ENCODE measurements at regions not wholly inside any gene's neighbourhood (a gene's known extent, or its start where the extent isn't known, plus 50 kb on each side); places are given as distances from the start of the nearest gene placed in this dataset.

DNA sequence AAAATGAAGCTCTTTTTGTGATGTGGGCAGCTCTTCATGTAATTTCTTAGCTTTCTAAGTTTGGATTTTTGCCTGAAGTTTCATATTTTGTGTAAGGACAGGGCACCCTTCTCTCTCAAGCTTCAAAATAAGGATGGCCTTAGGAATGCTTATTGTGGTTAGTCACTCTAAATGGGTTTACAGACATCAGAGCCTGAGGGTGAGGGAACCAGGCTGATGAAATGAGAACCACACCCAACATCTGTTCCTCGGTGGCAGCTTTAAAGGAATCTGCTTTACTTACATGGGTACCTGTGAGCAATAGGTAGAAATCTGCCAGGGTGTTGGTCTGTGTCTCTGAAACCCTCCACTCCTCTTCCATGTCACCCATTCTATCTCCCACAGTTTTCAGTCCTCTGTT is 174.3 kb downstream of the EMX2 start:
- DNase-seq (ENCODE audit: low spot score) = no peak

DNA sequence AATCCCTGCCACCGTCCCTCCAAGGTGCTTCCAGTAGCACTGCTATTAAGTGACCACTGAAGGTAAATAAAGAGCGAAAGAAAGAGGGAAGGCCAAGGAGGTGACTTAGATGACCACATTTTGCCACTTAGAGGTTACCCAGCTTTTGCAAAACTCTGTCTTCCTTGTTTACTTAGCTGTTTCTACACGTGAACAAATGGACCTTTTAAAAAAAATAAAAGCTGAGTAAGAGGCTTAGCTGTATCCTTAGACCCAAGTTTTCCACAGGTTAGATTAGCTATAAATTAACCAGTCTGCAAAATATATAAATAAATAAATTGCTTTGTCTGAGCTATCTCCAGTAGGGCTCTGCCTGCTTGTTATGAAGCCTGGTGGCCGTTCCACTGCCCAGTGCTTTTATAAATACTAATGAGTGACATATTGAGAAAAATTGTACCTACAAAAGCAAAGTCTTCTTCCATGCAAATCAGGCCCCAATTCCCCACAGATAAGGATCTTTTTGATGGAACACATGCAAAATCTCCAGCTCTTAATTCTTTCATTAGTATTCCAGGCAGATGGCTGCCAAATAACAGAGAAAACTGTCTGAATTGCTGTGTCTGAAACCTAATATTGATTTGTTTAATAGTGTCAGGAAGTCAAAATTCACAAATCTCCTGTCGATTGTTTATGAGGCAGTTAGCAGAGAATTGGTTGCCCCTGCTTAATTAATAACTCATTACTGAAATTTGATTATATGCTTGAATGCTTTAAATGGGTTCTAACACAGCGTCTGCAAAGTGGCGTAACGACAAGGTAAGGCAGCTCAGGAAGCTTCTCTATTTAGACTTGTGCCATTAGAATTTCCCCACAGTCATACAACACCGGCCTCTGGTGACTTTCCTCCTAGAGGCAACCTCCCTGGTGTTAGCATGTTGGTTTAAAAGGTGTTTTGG is 176.7 kb downstream of the EMX2 start:
- DNase-seq (ENCODE audit: low spot score) = no peak

DNA sequence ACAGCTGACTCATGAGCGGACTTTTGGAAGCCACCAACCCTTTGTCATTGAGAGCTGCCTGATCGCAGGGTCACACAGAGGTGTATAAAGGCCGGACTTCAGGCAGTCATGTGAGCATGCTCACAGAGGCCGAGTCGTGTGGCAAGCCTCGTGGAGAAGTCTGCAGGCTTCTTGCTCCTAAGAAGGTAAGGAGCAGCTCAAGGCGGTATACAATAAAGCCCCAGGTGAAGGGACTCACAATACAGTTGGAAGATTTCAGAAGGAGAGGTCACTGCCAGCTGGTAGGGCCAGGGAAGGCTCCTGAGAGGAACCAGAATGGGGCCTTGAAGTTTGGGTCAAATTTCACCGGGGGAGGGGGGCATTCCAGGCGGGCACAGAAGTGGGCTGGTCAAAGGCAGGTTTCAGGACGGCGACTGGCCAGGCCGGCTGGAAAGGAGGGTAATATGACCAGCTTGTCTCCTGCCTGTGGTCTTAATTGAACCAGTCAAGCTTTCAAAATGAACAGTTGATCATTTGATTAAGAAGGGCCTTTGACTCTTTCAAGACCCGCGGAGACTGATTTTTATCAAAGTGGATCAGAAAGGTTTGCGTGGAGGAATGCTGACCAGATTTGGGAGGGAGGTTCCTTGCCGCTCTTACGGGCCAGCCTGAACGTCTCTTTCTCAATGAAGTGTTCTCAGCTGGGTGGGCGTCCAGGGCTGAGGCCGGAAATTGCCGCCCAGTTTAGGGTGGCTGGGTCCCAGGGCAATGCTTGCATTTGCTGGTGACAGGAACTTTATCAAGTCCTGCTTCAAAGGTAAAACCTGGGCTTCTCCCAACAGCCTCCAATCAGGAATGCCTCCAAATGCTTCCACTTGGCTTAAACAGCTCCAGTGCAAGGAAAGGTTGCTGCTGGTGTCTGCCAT is 178.6 kb downstream of the EMX2 start:
- DNase-seq (ENCODE audit: low spot score) = no peak

DNA sequence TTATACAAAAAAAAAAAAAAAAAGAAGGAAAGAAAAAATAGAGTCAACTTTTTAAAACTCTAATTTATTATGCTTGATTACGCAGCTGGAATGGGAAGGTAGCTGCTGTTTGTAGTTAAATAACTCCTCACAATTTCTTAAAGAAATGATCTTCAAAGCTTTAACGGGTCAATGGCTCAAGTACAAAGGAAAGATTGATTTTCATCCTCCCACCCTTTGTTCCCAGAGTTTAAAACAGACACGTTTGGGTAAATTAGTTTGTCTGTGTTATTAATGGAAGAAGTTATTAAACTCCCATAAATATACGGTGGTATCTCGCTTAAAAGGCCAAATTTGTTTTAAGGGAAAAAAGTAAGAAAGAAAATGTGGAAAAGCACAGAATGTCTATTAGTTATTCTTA is 179.3 kb downstream of the EMX2 start:
- DNase-seq (ENCODE audit: low spot score) = no peak

DNA sequence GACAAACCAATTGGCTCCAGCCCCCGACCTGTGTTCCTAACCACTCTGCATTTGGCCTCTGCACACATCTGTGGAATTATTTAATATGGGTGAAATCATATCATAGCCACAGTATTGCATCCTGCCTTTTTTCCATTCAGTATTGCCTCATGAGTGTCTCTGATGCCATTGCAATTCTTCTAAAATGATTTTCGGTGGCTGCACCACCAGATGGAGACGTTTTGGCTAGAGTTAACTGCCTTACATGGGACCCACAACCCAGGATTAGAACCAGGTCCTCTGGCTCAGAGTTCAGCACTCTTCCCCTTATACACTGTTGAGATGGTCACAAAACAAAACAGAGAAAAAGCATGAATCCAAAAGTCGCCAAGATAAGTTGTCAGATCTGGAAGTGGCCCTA is 180.8 kb downstream of the EMX2 start:
- DNase-seq (ENCODE audit: low spot score) = no peak

DNA sequence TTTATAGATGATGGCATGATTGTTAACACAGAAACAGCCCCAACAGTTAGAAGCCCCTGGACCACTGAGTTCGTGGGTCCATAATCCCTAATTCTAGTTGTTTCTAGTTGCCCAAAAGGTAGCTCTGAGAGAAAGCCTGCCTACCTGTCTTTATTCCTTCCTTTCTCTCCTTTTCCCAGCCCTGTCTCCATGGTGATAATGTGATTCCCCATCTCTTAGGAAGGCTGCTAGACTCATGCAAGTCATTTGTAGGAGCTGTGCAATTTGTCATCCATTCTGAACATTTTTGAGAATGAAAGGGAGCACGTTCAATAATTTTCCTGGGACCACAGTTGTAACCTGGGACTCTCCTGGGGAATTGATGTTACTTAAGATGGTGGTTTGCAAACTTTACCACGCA is 183.4 kb downstream of the EMX2 start:
- no peak for DNase-seq (ENCODE audit: low spot score)

DNA sequence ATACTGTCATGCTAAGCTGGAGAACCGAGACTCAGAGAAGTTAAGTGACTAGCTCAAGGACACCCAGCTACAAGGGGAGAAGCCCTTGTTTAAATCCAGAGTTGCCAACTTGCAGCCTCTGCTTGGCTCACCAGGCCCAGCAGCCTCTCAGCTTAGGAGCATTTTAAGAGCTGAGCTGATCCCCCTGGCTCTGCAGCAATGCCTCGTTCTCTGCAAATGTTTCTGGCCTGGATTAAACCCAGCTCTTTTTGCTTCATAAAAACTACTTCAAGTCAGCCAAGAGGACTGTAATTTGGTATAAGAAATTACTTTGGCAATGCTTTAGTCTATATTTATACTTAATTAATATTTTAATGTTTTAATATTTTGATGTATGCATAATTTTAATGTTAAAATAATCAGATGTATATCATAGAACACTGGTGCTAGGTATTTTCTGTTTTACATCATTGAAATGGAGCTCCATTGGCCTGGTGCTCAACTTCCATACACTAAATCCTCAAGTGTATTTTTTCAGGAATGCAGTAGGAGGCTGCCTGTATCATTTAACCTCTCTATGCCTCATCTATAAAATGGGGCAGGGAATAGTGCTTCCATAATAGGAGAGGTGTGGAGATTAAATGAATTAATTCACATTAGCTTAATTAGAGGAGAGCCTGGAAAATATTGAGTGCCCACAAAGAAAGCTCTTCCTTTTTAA is 184.2 kb downstream of the EMX2 start:
- DNase-seq (ENCODE audit: low spot score) = no peak

DNA sequence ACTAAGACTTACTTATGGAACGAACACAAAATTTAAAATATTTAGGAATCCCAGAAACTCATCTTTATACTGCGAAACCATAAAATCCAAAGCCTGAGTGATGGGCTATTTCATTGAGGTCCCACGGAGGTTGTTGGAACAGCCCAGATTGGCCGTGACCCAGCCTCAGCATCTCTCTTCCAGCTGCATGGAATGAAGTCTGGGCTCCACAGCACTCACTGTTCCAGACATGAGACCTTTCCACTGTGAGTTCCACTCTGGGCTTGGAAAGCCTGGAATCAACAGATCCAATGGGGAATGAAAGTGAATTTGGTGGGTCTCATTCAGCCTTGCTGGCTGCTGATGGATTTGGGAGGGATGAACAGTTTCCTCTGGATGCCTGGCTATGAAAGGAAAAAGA is 184.9 kb downstream of the EMX2 start:
- DNase-seq (ENCODE audit: low spot score) = no peak

DNA sequence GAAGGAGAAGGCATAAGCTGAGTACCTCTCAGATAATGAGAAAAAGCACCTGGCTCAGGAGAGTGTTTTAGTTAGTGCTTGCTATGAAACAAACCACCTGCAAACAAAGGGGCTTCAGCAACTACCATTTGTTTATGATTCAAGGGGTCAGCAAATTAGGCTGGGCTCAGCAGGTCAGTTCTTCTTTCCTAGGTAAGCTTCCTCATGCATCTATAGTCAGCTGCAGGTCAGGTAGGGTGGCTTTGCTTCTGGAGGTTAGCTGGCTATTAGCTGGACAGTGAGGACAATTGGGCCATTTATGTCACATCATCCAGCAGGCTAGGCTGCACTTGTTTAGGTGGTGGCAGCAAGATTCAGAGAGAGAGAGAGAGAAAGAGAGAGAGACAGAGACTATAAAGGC is 185.5 kb downstream of the EMX2 start:
- DNase-seq (ENCODE audit: low spot score) = no peak

DNA sequence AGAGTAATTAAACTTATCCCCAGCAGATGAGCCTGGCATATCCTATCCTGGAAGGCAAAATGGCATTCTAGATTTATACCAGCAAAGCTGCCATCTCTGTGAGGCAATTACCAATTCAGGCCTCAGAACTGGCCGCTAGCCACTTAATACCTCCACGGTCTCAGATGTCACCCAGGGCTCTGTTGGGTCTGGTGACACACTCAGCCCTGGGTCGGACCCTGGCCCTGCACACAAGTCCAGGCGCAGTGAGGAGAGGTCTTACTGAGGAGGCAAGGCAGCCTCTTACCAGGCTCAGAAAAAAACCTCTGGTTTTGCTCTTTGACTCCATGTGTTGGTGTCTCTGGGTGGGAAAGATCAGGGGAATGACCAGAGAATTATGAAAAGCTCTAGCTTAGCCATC is 186.6 kb downstream of the EMX2 start:
- no peak for DNase-seq (ENCODE audit: low spot score)

DNA sequence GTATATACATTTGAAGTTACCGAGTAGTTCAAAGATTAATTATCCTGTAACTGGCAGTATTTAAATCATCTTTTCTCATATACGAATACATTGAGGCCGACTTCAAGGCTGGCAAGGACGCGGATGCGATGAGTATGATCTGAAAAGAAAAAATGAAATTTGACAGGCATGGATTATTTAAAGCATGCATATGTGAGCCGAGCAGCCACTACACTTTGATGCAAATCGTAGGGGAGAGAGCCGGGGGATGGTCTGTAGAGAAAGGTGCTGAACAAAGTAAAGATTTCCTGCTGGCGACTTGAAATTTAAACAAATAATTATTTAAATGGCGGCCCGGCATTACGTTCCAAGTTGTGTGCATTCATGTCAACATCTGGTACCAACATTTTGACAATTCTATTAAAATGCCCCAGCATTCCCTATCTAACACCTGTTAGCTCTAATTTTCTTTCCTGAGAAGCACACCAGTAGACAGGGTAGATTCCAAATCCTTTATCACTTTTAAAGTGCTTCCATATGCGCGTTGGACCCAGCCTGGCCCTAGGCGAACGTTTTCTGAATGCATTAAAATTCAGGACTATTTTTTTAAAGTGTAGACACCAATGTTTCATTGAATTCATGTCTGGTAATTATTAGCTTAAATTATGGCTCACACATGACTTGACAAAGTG is 188.7 kb downstream of the EMX2 start:
- DNase-seq (ENCODE audit: low spot score) = no peak

DNA sequence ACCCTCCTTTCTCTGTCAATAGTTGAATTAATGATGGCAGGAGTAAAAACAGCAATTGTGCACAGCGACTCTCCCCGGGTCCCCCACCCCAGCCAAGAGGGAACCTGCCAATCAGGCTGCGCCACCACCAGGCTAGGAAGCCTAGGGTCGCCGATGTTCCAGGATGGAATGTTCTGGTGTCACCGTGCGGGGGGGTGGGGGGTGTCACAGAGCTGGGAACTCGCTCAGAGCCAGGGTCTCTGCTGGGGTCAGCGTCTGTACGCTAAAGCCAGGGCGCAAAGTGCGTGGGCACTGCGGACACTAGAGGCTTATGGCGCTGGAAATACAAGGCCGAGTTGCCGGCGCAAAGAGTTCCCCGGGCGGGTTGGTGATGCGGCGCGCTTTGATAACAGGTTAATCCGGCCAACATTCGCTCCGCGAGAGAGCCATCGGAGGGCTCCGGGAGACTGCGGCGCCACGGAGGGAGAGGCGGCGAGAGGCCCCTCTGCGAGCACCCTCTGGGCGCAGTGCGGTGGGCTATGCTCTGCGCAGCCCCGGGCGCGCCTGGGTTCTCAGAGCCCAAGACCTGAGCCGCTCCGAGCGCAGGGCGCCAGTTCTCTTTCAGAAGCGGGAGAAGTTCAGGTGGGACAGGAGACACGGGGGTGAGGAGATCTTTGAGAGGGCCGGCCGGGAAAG is 192.3 kb downstream of the EMX2 start:
- DNase-seq (ENCODE audit: low spot score) = no peak

DNA sequence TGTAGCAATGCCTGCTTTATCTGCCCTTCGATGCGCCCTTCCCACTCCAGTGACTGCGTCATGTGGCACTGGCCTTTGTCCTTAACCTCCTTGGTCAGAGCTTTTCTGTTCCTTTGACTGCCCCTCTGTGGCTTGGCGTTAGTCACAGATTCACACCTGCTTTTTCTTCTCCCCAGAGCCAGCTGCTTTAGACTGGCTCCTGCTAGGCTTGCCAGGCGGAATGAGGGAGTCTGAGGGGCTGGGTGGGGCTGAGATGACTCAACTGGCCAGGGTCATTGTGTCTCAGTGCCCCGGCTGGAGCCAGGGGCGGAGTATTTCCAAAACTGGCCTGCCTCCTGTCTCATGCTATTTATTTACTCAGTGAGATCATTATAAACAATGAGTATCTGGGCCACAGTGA is 194.1 kb downstream of the EMX2 start:
- DNase-seq (ENCODE audit: low spot score) = no peak

DNA sequence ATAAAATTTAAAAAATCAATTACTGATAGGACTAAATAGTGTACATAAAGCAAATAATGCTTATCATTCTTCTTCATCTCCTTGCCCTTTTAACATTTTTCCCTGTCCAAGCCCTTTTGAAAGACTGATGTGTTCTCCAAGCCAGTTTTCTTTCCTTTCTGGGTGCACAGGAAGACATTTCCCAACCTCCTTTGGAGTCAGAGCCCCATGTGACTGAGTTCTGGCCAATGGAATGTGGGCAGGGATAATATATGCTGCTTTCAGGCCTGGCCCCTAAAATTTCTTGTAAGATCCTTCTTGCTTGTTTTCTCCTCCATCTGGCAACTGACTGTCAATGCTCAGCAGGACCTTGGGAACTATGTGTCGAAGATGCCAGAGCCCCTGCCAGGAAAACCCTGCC is 197.5 kb downstream of the EMX2 start:
- no peak for DNase-seq (ENCODE audit: low spot score)

DNA sequence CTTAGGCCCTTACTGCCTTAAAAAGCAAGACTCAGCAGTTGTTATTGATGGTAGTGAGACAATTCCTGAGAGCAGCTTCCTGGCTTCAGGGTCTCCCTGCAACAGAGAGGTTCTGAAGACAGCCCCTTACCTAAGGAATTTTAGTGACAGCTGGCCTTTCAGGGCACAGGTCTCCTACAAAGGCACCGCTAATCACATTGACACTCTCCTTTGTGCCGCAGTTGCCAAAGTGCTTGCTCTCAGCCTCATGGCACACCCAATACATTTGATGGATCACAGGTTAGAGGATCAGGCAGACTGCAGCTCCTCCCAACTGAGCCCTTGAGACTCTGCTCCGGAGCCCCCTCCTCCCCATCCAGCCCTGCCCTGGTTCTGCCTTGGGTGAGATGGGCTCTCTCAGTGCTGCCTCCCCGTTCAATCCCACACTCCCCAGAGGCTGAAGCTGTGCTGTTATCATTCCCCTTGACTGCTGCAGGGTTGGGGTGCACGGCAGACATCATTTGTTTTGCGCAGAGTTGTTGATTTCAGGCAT is 198.2 kb downstream of the EMX2 start:
- DNase-seq (ENCODE audit: low spot score) = no peak

DNA sequence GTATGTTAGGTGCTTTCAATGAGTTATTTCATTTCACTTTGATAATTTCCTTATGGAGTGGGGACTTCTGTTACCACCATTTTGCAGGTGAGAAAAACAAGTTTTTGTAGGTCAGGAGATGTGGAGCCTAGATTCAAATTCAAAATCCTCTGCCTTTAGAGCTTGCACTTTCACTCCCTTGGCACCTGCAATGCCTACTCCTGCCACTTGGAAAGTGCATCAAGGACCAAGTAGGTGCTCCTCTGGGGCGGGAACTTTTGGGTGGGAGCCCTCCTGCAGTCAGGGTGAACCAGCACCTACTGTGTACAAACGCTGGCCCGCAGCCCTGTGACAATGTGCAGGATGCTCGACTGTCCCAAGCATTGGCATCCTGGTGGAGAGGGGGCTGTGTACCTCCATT is 199.0 kb downstream of the EMX2 start:
- no peak for DNase-seq (ENCODE audit: low spot score)

DNA sequence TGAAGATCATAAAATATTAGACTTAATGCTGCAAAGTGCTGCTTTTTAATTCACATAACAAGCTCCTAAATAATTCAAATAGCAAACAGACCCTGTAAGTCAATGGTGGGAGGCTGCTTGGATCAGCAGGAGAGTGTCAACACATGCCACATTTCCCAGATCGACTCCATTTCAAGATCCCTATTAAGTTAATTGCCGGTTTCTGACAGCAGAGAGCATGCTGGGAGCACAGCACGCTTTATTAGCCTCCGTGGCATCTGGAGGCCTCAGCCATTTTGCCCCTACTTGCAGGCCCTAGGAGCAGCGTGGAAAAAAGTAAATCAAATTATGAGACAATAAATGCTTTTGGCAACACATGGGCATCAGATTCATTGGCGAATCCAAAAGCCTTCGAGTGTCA is 201.0 kb downstream of the EMX2 start:
- no peak for DNase-seq (ENCODE audit: low spot score)

DNA sequence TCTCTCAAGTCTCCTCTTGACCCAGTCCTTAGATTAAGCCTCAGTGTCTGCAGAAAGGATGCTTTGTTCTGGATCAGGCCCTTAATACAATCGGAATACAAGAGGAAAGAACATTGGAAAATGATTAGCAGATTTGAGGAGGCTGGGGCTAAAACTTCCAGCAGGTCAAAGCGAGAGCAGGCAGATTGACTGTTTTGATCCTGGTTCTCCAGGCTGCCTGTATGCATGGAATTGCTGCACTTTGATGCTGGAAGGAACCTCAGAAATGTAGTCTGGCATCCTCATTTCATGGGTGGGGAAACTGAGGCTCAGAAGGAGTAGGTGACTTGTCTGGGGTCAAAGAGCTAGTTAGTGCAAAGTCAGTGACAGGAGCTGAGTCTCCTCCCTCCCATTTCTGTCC is 202.8 kb downstream of the EMX2 start:
- DNase-seq (ENCODE audit: low spot score) = no peak

DNA sequence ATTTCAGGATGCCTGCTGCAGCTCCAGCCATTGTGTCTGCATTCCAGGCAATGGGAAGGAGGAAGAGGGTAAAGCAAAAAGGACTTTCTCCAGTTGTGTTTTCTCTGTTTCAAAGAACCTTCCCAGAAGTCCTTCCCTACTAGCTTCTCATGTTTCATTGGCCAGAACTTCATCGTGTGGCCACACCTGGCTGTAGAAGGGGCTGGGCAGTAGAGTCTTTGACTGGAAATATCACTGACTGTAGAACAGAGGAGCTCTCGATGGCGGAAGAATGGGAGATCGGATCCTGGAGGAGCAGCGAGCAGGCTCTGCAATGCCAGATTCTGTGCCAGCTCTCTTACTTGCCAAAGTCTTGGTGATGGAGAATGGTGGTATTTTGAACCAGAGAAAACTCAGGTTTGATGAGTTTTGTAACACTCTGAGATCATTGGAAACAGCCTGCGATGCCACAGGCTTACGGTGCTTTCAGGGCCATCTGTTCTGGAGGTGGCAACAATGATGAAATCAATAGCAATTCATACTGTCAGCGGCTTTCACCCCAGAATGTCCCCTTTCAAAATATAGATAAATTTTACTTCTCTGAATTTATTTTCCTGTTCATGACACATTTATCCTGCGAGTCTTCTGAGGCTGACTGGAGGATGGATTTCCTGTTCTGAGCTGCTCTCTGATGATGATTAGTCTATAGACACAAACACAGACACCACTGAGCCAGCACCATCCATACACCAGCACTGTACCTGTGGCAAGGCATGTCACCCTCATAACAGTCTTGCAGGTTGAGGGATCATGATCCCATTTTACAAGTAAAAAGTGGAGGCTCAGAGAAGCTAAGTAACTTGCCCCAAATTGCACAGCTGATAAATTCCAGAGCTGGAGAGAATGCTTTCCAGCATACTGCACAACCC is 204.2 kb downstream of the EMX2 start:
- no peak for DNase-seq (ENCODE audit: low spot score)

DNA sequence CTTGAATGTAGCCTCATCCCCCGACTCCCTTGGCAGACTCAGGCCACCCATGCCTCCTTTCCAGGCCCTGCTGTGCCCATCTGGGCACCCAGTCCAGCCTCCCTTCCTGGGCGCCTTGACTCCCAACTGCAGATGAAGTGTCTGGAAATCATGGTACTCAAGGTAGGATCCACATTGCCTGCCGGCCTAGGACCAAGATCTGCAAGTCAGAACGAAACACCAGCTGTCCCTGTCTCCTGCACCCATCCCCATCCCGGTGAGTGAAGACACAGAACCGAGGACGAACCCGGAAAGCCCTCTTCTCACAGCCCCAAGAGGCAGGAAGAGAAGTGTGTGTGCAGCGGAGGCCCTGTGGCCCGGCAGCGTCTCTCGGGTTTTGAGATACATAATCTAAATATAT is 205.1 kb downstream of the EMX2 start:
- no peak for DNase-seq (ENCODE audit: low spot score)

All from HuH-7.5 (cell line).